ENCODE measurements at regions not wholly inside any gene's neighbourhood (a gene's known extent, or its start where the extent isn't known, plus 50 kb on each side); places are given as distances from the start of the nearest gene placed in this dataset.
A peak's percentile ranks its signal among the peaks of the same experiment; 100 is the strongest.

DNA sequence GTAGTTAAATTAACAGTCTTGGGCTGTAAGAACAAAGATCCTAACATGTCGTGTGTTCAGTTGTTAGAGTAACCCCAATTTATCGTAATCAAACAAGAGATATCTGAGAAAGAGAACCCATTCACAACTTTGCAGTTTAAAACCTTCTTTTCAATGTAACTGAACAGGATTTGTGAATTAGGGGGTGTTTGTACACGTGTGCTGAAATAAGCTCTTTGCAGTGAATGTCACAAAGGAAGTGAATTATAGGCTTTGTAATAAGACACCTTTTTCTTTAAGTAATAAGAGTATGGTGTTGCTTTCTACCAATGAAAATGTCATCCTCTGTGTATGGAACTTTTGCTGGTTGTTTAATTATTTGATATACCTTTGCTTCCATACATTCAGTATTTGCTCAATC, 114.0 kb downstream of the ALX1 start:
- DNase-seq (ENCODE audit: extremely low read depth, low read depth) = no peak
- TF ChIP-seq, protein P1, sequence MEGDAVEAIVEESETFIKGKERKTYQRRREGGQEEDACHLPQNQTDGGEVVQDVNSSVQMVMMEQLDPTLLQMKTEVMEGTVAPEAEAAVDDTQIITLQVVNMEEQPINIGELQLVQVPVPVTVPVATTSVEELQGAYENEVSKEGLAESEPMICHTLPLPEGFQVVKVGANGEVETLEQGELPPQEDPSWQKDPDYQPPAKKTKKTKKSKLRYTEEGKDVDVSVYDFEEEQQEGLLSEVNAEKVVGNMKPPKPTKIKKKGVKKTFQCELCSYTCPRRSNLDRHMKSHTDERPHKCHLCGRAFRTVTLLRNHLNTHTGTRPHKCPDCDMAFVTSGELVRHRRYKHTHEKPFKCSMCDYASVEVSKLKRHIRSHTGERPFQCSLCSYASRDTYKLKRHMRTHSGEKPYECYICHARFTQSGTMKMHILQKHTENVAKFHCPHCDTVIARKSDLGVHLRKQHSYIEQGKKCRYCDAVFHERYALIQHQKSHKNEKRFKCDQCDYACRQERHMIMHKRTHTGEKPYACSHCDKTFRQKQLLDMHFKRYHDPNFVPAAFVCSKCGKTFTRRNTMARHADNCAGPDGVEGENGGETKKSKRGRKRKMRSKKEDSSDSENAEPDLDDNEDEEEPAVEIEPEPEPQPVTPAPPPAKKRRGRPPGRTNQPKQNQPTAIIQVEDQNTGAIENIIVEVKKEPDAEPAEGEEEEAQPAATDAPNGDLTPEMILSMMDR (IDR thresholded peaks at IDR 0.05; ENCODE audit: low read depth, low read length) = no peak

GRCh38 chr12:85394809-85395208, 114.8 kb downstream of the ALX1 start:
- TF ChIP-seq, protein P1 (IDR thresholded peaks at IDR 0.05; ENCODE audit: low read depth, low read length) = no peak
- DNase-seq (ENCODE audit: extremely low read depth, low read depth) = no peak

GRCh38 chr12:85405262-85405661, 125.2 kb downstream of the ALX1 start:
- no peak for DNase-seq (ENCODE audit: extremely low read depth, low read depth)
- TF ChIP-seq, protein P1 (IDR thresholded peaks at IDR 0.05; ENCODE audit: low read depth, low read length) = no peak

DNA sequence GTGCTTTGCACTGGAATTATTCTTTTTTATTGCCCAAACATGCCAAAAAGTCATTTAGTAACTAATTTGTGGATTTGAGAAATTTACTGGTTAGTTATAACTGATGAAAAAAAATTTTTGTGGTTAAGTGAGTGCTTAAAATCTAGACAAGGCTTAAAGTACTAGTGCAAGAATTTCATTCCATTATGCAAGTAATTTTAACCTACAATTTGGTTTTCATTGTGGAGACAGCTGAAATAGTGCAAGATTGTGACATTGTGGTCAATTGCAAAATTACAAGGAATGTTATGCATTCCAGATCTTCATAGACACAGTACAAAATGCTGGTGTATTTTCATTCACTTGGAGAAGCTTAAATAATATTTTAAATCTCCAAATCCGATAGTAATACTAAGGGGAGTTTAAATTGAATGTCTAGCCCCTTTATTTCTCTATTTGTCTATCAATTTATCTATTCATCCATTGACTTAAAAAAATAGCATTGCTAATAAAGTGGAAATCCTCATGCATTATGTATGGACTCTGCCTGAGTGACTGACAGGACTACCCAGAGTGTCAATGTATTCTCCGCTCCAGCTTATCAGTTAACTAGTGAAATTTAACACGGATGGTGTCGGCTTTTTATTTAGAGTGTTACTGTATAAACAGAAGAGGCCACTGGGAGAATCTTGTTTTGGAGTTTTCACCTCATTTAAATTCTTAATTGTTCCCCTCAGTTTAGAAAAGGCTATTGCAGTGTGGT, 125.9 kb downstream of the ALX1 start:
- peak; percentile 15 for DNase-seq (ENCODE audit: extremely low read depth, low read depth)
- TF ChIP-seq, protein P1 (IDR thresholded peaks at IDR 0.05; ENCODE audit: low read depth, low read length) = no peak

DNA sequence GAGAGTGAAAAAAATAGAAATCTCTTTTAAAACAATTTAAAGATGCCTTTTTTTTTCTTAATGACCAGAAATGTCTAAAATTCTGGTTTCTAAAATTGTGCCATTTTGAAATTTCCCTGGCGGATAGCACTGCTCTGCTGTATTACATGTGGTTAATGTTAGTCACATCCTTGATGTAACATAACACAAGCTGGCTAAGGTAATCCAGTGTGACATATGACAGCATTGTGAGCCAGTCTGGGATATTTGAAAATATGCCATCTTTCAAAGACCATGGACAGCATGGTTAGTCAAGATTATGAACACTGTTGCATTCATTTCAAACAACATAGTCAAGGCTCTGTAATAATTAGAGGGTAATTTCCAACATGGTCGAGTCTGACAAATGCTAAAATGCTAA, 133.2 kb downstream of the ALX1 start:
- no peak for DNase-seq (ENCODE audit: extremely low read depth, low read depth)
- TF ChIP-seq, protein P1 (IDR thresholded peaks at IDR 0.05; ENCODE audit: low read depth, low read length) = no peak

- DNase-seq (ENCODE audit: extremely low read depth, low read depth) = no peak
- TF ChIP-seq, protein P1 (IDR thresholded peaks at IDR 0.05; ENCODE audit: low read depth, low read length) = no peak
Observed at GRCh38 chr12:85422762-85423161, 142.7 kb downstream of the ALX1 start.

- TF ChIP-seq, protein P1 (IDR thresholded peaks at IDR 0.05; ENCODE audit: low read depth, low read length) = no peak
- DNase-seq (ENCODE audit: extremely low read depth, low read depth) = no peak
Observed at GRCh38 chr12:85423947-85424346, 143.9 kb downstream of the ALX1 start.
